Mesodermal cell (in vitro differentiated cells): ENCODE measurements at regions not wholly inside any gene's neighbourhood (a gene's known extent, or its start where the extent isn't known, plus 50 kb on each side); places are given as distances from the start of the nearest gene placed in this dataset.

ENCODE experiments used
- H3K27ac ChIP-seq: 2 replicates; pipeline ENCODE4 v1.7.0; 2013; ENCODE audit warnings: mild to moderate bottlenecking, low read depth, low read length, moderate library complexity; ENCODE audit not compliant: severe bottlenecking
- H3K36me3 ChIP-seq: 2 replicates; pipeline ENCODE4 v1.7.1; 2013; ENCODE audit warnings: mild to moderate bottlenecking, low read length, moderate library complexity; ENCODE audit not compliant: control insufficient read depth, insufficient read depth
- H3K4me1 ChIP-seq: one replicate; pipeline ENCODE4 v1.7.1; 2013; ENCODE audit warnings: mild to moderate bottlenecking, low read length; ENCODE audit not compliant: insufficient read depth, control insufficient read depth, poor library complexity, severe bottlenecking
- H3K4me3 ChIP-seq: 2 replicates; pipeline ENCODE4 v1.7.0; 2013; ENCODE audit warnings: low read length, control low read depth, mild to moderate bottlenecking; ENCODE audit not compliant: insufficient read depth, poor library complexity, severe bottlenecking; ENCODE audit errors: extremely low read depth
- H3K9me3 ChIP-seq: 2 replicates; pipeline ENCODE4 v1.7.1; 2013; ENCODE audit warnings: mild to moderate bottlenecking, low read length, moderate library complexity; ENCODE audit not compliant: control insufficient read depth
- WGBS, 2 experiments: methylation state at CpG; one replicate each; pipeline ENCODE4 v1.1.5; 2013; ENCODE audit warnings: missing lambda C conversion rate in 2 of 2; ENCODE audit not compliant: insufficient coverage in 2 of 2; 5-methylcytosine and 5-hydroxymethylcytosine counted together

DNA sequence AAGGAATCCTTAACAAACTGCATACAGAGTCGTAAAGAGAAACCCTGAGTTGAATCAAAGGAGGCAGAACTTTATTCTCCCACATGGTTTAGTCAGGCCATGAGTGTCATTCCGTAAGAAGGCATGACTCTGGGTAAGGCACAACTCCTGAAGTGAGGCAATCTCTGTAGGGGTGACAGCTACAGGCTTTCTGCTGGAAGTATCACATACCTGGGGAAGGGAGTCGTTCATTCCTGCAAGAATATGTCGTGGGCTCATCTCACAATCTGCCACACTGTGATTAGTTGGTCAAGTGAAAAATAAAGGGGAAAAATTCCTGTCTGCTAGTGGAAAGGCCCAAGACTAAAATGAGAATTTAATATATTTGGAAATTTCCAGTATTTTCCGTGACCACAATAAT is 392.6 kb downstream of the POM121L12 start:
- H3K36me3 ChIP-seq: no peaks in the 10 kb centered on the region
- H3K4me3 ChIP-seq: no peak overlapping the region
- H3K4me1 ChIP-seq: no peaks in the 10 kb centered on the region
- WGBS, 2 experiments: 89 to 96% methylated on average over 5 of the region's 5 CpGs
- H3K27ac ChIP-seq: no peak overlapping the region
- peaks cover 3% of the 10 kb centered on the region for H3K9me3 ChIP-seq

DNA sequence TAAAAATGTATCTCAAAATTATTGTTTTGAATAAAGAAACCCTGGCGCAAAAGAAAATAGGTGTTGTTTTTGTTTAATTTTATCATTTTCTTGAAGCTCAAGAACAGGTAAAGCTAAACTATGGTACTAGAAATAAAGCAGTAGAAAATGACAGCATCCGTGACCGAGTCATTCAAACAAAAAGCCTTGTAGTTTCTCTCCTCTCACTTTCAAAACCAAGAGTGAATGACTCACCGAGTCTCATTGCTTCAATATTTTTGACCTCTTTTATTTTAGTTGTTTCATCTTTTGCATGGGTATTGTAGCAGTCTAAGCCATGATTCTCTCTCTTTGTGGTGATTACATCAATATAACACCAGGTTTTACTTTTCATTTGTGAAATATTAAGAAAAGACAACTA is 396.5 kb downstream of the POM121L12 start:
- H3K9me3 ChIP-seq: peaks cover 3% of the 10 kb centered on the region
- H3K4me1 ChIP-seq: no peaks in the 10 kb centered on the region
- H3K4me3 ChIP-seq: no peak overlapping the region
- H3K36me3 ChIP-seq: no peaks in the 10 kb centered on the region
- H3K27ac ChIP-seq: no peak overlapping the region
- WGBS, 2 experiments: no CpG with 5 or more reads among the region's 4 CpGs

DNA sequence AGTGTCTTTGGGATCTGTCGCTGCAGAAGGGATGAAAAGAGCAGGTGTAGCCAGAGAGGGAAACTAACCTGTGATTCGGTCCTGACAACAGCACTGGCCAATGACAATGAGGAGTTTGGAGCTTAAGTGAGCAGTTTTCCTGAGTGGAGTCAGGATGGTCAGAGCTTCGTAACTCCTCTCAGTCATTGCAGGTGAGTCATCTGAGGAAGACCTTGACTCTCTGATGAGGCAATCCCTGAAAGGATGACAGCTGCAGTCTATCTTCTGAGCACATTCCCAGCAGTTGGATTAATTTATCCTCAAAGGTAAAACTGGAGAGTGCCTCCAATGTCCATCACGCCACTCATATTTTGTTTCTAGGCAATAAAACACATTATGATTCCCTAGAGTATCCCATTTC is 401.9 kb downstream of the POM121L12 start:
- 87 to 95% methylated on average over 4 of the region's 4 CpGs for WGBS, 2 experiments
- H3K36me3 ChIP-seq: no peaks in the 10 kb centered on the region
- H3K27ac ChIP-seq: no peak overlapping the region
- H3K4me3 ChIP-seq: no peak overlapping the region
- H3K9me3 ChIP-seq: no peaks in the 10 kb centered on the region
- H3K4me1 ChIP-seq: no peaks in the 10 kb centered on the region

DNA sequence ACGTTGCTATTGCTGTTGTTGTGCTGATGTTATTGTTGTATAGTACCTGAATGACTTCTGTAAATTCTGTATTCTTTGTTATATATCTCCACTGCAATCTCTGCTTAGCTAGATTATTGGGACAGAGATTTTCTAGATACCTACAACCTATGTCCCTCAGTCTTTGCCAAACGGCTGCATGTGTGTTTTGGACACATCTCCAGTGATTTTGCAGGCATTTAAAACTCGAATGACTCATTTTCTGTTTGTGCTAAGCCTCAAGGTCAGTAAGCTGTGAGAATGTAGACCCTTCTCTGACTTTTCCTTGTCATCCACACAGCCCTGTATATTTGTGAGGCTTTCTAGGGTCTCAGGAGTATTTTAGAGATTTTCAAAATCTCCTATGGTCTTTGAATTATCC is 410.7 kb downstream of the POM121L12 start:
- Histone ChIP-seq H3K4me3 (no peak overlapping the region), H3K9me3 (no peaks in the 10 kb centered on the region), H3K4me1 (peaks cover 3% of the 10 kb centered on the region), H3K36me3 (no peaks in the 10 kb centered on the region), H3K27ac (no peak overlapping the region)
- 100% methylated on average over 1 of the region's 3 CpGs; no CpG with 5 or more reads in 1 of the 2 experiments for WGBS, 2 experiments

DNA sequence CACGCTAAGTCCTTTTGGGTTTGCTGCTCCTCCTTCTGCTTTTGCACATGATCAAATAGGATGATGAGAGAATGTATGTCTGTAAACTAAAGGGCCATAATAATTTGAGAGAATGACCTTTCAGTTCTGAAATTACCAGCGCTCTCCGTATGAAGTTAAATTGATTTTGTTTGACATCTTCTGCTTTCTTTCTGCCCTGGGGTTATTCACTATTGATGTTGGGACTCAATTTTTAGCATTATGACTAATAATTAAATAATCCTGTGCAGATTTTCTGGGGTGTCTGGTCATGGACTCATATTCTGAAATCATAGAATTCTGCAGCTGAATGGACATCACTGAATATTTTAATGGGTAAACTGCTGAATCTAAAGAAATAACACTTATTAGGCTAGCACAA is 423.2 kb downstream of the POM121L12 start:
- no peak overlapping the region for H3K4me3 ChIP-seq
- no peaks in the 10 kb centered on the region for H3K36me3 ChIP-seq
- WGBS, 2 experiments: 100% methylated on average over 1 of the region's 3 CpGs; no CpG with 5 or more reads in 1 of the 2 experiments
- H3K4me1 ChIP-seq: no peaks in the 10 kb centered on the region
- no peak overlapping the region for H3K27ac ChIP-seq
- H3K9me3 ChIP-seq: no peaks in the 10 kb centered on the region

DNA sequence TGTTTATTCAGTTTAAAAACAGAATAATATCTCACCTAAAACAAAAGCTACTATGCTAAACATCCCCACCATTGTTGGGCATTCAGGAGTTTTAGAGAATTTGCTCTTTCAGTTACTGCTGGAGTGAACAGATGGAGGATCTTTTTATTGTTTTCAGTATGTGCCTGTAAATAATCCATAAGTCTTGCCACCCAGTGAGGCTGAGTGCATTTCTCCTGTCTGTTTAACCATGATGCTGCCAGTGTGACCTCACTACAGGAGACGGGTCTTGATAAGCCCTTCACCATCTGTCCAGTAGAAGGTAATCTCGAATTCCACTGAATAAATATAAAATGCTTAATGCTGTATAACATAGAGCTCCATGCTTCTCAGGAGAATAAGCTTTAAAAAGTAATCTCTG is 430.9 kb downstream of the POM121L12 start:
- Histone ChIP-seq H3K9me3 (no peaks in the 10 kb centered on the region), H3K4me3 (no peak overlapping the region), H3K27ac (no peak overlapping the region), H3K36me3 (no peaks in the 10 kb centered on the region), H3K4me1 (no peaks in the 10 kb centered on the region)
- 100% methylated on average over 1 of the region's 2 CpGs; no CpG with 5 or more reads in 1 of the 2 experiments for WGBS, 2 experiments

DNA sequence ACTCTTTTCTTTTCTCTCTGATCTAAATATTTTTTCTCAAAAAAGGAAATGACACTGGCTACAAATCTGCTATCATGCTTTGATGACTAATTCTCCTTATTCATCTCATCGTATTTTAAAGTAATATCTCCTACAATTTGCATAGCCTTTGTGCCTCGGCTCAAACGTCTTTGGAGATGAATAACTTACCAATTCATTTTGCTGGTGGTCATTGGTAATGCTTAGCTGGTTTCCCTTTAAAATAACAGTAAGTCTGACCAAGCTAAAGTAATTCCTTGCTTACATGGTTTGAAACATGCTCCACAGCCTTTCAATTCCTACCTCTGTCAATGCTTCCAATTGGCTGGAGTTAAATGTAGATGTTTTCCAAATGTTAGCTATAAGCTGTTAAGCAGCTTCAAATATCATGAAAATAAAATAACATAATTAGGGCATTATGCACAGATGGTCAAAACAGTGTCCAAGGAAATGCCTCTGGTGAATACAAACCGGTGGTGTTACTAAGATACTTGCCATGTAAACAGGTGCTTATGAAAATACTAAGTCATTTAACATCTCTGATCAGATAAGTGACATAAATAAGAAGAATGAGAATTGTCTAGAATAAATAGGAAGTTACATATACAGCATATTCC is 435.0 kb downstream of the POM121L12 start:
- Histone ChIP-seq H3K36me3 (no peaks in the 10 kb centered on the region), H3K27ac (no peak overlapping the region), H3K4me3 (no peak overlapping the region), H3K9me3 (no peaks in the 10 kb centered on the region), H3K4me1 (no peaks in the 10 kb centered on the region)
- 100% methylated on average over 2 of the region's 4 CpGs; no CpG with 5 or more reads in 1 of the 2 experiments for WGBS, 2 experiments

DNA sequence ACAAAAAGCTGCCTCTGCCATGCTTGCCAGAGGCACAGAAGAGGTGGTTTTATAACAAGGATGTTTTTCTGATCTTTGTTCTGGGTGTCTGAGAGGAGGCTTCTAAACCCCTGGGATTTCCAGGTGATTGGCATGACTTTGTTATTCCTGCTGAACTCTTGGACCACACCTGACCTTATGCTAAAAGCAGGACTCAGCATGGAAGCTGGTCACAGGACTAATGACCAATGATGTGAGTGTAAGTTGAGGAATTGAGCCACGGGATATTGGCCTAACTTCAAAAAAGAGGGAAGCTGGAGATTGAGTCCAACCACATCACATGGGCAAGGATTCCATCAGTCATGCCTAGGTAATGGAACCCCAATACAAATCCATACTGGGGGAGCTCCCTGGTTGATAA is 437.9 kb downstream of the POM121L12 start:
- Histone ChIP-seq H3K4me1 (peaks cover 5% of the 10 kb centered on the region), H3K27ac (no peak overlapping the region), H3K36me3 (no peaks in the 10 kb centered on the region), H3K9me3 (no peaks in the 10 kb centered on the region), H3K4me3 (no peak overlapping the region)
- no CpG with 5 or more reads among the region's 1 CpG for WGBS, 2 experiments

DNA sequence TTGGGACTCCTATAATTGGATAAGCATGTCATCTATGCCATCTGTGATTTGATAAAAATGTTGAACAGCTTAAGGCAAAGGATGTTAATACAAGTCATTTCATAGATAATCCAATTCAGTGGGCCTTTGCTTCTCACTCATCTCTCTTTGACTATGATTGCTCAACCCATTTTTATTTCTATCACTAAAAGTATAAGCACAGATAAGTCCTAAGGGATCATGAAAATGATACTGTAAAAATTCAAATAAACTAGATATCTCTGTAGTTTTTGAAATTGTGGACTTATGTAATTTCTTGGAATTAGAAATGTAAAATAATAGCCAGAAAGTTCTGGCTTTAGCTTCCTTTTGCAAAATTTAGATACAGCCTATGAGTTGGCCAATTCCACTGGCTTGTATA is 440.3 kb downstream of the POM121L12 start:
- no peaks in the 10 kb centered on the region for H3K9me3 ChIP-seq
- no peak overlapping the region for H3K27ac ChIP-seq
- H3K4me3 ChIP-seq: no peak overlapping the region
- peaks cover 12% of the 10 kb centered on the region for H3K4me1 ChIP-seq
- no peaks in the 10 kb centered on the region for H3K36me3 ChIP-seq

DNA sequence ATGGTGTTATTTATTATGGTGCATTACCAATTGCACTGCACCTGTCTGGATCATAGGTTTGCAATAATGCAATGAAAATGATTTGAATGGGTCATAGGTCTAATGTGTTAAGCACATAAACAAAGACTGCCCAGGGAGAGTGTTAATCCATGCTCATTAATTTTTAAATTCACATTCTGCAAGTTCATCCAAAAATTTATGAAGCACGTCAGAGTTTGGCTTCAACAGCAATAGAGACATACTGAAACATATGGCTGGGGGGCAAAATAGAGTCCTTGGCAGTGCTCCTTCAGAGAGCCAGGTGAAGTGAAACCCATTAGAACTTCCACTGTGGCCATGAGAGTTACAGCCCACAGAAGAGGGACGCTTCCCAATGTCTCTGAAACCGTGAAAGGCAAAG is 441.1 kb downstream of the POM121L12 start:
- Histone ChIP-seq H3K4me1 (peaks cover 12% of the 10 kb centered on the region), H3K27ac (no peak overlapping the region), H3K36me3 (no peaks in the 10 kb centered on the region), H3K9me3 (no peaks in the 10 kb centered on the region), H3K4me3 (no peak overlapping the region)
- WGBS, 2 experiments: 88% methylated on average over 3 of the region's 3 CpGs; no CpG with 5 or more reads in 1 of the 2 experiments

DNA sequence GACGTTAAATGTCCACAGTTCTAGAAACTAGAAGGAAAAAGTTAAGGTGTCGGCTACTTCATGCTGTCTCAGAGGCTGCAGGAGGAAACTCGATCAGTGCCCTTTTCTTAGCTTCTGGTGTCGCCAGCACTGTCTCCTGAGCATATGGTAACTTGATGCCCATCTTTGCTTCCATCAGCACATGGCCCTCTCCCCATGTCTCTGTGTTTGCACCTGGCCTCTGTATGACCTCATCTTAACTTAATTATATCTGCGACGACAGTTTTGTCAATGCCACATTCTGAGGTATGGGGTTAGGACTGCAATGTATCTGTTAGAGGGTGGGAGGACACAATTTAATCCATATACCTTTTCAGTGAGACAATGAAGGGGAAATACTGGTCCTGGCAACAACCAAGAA is 449.9 kb downstream of the POM121L12 start:
- 89 to 93% methylated on average over 4 of the region's 6 CpGs for WGBS, 2 experiments
- Histone ChIP-seq H3K27ac (no peak overlapping the region), H3K9me3 (no peaks in the 10 kb centered on the region), H3K36me3 (no peaks in the 10 kb centered on the region), H3K4me1 (no peaks in the 10 kb centered on the region), H3K4me3 (no peak overlapping the region)
